HG02981 (cell line): ENCODE measurements at regions not wholly inside any gene's neighbourhood (a gene's known extent, or its start where the extent isn't known, plus 50 kb on each side); places are given as distances from the start of the nearest gene placed in this dataset.

Experiments used
- ATAC-seq: cut with Tn5 transposase; IDR thresholded peaks from one replicate; pipeline ENCODE4 v1.9.1; 2021; ENCODE audit warnings: mild to moderate bottlenecking, moderate library complexity; ENCODE audit not compliant: unreplicated experiment

- no peak for ATAC-seq
Measured at GRCh38 chr1:5661196-5662085, 330.8 kb downstream of the NPHP4 start.

- no peak for ATAC-seq
Measured at GRCh38 chr1:5660141-5660935, 331.9 kb downstream of the NPHP4 start.

GRCh38 chr1:5659606-5660005 is 332.6 kb downstream of the NPHP4 start:
- no peak for ATAC-seq

GRCh38 chr1:5658340-5659316 is 333.6 kb downstream of the NPHP4 start:
- ATAC-seq = no peak

- no peak for ATAC-seq
Measured at GRCh38 chr1:5651964-5652821, 340.0 kb downstream of the NPHP4 start.

GRCh38 chr1:5651473-5651872 is 340.8 kb downstream of the NPHP4 start:
- no peak for ATAC-seq

GRCh38 chr1:5651027-5651410 is 341.2 kb downstream of the NPHP4 start:
- ATAC-seq = no peak

- no peak for ATAC-seq
Measured at GRCh38 chr1:5650283-5651026, 341.8 kb downstream of the NPHP4 start.

- ATAC-seq = no peak
Measured at GRCh38 chr1:5649795-5650194, 342.4 kb downstream of the NPHP4 start.

GRCh38 chr1:5649166-5649551 is 343.1 kb downstream of the NPHP4 start:
- ATAC-seq = no peak

- no peak for ATAC-seq
Measured at GRCh38 chr1:5648410-5649165, 343.6 kb downstream of the NPHP4 start.

- no peak for ATAC-seq
Measured at GRCh38 chr1:5647234-5647633, 345.0 kb downstream of the NPHP4 start.

GRCh38 chr1:5646486-5647149 is 345.6 kb downstream of the NPHP4 start:
- no peak for ATAC-seq

GRCh38 chr1:5645929-5646328 is 346.3 kb downstream of the NPHP4 start:
- ATAC-seq = no peak

GRCh38 chr1:5645135-5645399 is 347.2 kb downstream of the NPHP4 start:
- ATAC-seq = no peak

GRCh38 chr1:5644281-5645134 is 347.7 kb downstream of the NPHP4 start:
- ATAC-seq = no peak

- no peak for ATAC-seq
Measured at GRCh38 chr1:5643360-5644107, 348.7 kb downstream of the NPHP4 start.
